Neural cell (in vitro differentiated cells): ENCODE measurements at regions not wholly inside any gene's neighbourhood (a gene's known extent, or its start where the extent isn't known, plus 50 kb on each side); places are given as distances from the start of the nearest gene placed in this dataset.

ENCODE experiments used
- H2AFZ ChIP-seq: fragments of 200-600, 300-800 bp; sonication (generic), shearing (Covaris generic); 2 replicates; pipeline ENCODE4 v1.6.0; 2014; ENCODE audit warnings: low read depth, mild to moderate bottlenecking, antibody characterized with exemption, low read length, moderate library complexity
- H3F3A ChIP-seq: fragments of 200-600 bp; shearing (Covaris generic); 2 replicates; pipeline ENCODE4 v1.6.1; 2016; ENCODE audit warnings: mild to moderate bottlenecking, moderate library complexity, mixed read lengths, antibody characterized with exemption, low read length; ENCODE audit not compliant: insufficient read depth, poor library complexity, severe bottlenecking
- H3K27ac ChIP-seq: fragments of 200-600, 300-800 bp; sonication (generic), shearing (Covaris generic); 2 replicates; pipeline ENCODE4 v1.5.1; 2014; ENCODE audit warnings: mild to moderate bottlenecking, low read length, moderate library complexity
- H3K27me3 ChIP-seq: fragments of 300-800, 200-600 bp; sonication (generic), shearing (Covaris generic); 2 replicates; pipeline ENCODE4 v1.6.0; 2014; ENCODE audit warnings: mild to moderate bottlenecking, low read depth, low read length, moderate library complexity; ENCODE audit not compliant: insufficient read depth
- H3K36me3 ChIP-seq: fragments of 300-800, 200-600 bp; sonication (generic), shearing (Covaris generic); 2 replicates; pipeline ENCODE4 v1.5.1; 2014; ENCODE audit warnings: mild to moderate bottlenecking, antibody characterized with exemption, low read length, moderate library complexity; ENCODE audit not compliant: insufficient read depth
- H3K4me2 ChIP-seq: fragments of 300-800, 200-600 bp; sonication (generic), shearing (Covaris generic); 2 replicates; pipeline ENCODE4 v1.6.0; 2014; ENCODE audit warnings: mild to moderate bottlenecking, low read length
- H3K4me3 ChIP-seq: fragments of 300-800, 200-600 bp; sonication (generic), shearing (Covaris generic); 2 replicates; pipeline ENCODE4 v1.5.1; 2014; ENCODE audit warnings: mild to moderate bottlenecking, low read length, moderate library complexity
- H3K79me2 ChIP-seq: fragments of 200-600 bp; shearing (Covaris generic); replicated peaks from 2 replicates; pipeline ENCODE4 v1.6.0; 2014; ENCODE audit warnings: mild to moderate bottlenecking, low read length, moderate library complexity; ENCODE audit not compliant: insufficient read depth
- H3K9ac ChIP-seq: fragments of 300-800, 200-600 bp; sonication (generic), shearing (Covaris generic); 2 replicates; pipeline ENCODE4 v1.6.1; 2016; ENCODE audit warnings: mild to moderate bottlenecking, low read length, mixed read lengths
- H3K9me2 ChIP-seq: fragments of 200-600 bp; shearing (Covaris generic); 2 replicates; pipeline ENCODE4 v1.6.1; 2016; ENCODE audit warnings: mild to moderate bottlenecking, low read length, mixed read lengths; ENCODE audit not compliant: insufficient read depth
- H3K9me3 ChIP-seq: fragments of 200-600, 300-800 bp; sonication (generic), shearing (Covaris generic); 2 replicates; pipeline ENCODE4 v1.6.1; 2016; ENCODE audit warnings: mild to moderate bottlenecking, mixed run types, low read length, moderate library complexity, mixed read lengths
- H4K20me1 ChIP-seq: fragments of 200-600 bp; shearing (Covaris generic); 2 replicates; pipeline ENCODE4 v1.6.1; 2016; ENCODE audit warnings: mild to moderate bottlenecking, mixed run types; ENCODE audit not compliant: insufficient read depth
- EP300 ChIP-seq: fragments of 450-650 bp; conservative IDR thresholded peaks from 2 replicates; pipeline ENCODE4 v1.6.1; 2014; ENCODE audit warnings: antibody characterized with exemption, mild to moderate bottlenecking, moderate library complexity; ENCODE audit not compliant: poor library complexity, severe bottlenecking
- EZH2 ChIP-seq: fragments of 200-600, 300-800 bp; shearing (Covaris generic), sonication (generic); IDR thresholded peaks from 2 replicates; pipeline ENCODE4 v1.6.1; 2014; ENCODE audit warnings: antibody characterized with exemption, low read length, borderline replicate concordance, mild to moderate bottlenecking; ENCODE audit not compliant: insufficient read depth, poor library complexity, severe bottlenecking
- MXI1 ChIP-seq: fragments of 450-650 bp; conservative IDR thresholded peaks from 2 replicates; pipeline ENCODE4 v1.6.1; 2014; ENCODE audit warnings: antibody characterized with exemption, mild to moderate bottlenecking; ENCODE audit not compliant: poor library complexity, severe bottlenecking
- POLR2AphosphoS5 ChIP-seq: IDR thresholded peaks from 2 replicates; pipeline ENCODE4 v1.6.1; 2012
- RAD21 ChIP-seq: fragments of 450-650 bp; conservative IDR thresholded peaks from 2 replicates; pipeline ENCODE4 v1.6.1; 2014; ENCODE audit warnings: antibody characterized with exemption, mild to moderate bottlenecking, moderate library complexity
- SMC3 ChIP-seq: fragments of 450-650 bp; conservative IDR thresholded peaks from 2 replicates; pipeline ENCODE4 v1.6.1; 2014; ENCODE audit warnings: antibody characterized with exemption, mild to moderate bottlenecking, moderate library complexity; ENCODE audit not compliant: poor library complexity
- TAF1 ChIP-seq: IDR thresholded peaks from 2 replicates; pipeline ENCODE4 v1.6.1; 2012; ENCODE audit warnings: low read depth
- TF ChIP-seq, protein P1 (sequence below): fragments of 450-650 bp; IDR thresholded peaks from 2 replicates; pipeline ENCODE4 v1.5.1; 2014; ENCODE audit warnings: antibody characterized with exemption, mild to moderate bottlenecking, moderate library complexity; ENCODE audit not compliant: poor library complexity, severe bottlenecking
- TF ChIP-seq, protein P2 (sequence below): IDR thresholded peaks from 2 replicates; pipeline ENCODE4 v1.6.1; 2012; ENCODE audit warnings: borderline replicate concordance

DNA sequence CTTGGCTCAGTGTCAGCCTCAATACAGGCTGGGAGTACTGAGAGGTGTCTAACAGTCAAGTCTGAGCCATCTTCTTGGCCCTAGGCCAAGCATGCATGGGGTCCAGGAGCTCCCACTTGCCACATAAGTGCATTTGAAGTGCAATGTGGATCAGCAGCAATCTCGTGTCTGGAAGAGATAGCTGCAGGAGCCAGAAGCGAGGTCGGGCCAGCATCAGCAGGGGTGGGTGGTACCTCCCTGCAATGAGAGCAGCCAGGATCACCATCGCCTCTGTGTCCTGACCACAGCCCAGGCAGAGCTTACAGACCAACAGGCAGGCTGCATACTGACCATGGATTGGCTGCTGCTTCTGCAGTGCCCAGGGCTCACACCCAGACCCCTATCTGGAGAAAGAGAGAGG is 83.0 kb upstream of the CXCL12 start:
- H3K79me2 ChIP-seq: no peaks in the 10 kb centered on the region
- TF ChIP-seq SMC3 (no peak), POLR2AphosphoS5 (no peak), MXI1 (no peak), RAD21 (no peak), TAF1 (no peak), EP300 (no peak)
- TF ChIP-seq, protein P1, sequence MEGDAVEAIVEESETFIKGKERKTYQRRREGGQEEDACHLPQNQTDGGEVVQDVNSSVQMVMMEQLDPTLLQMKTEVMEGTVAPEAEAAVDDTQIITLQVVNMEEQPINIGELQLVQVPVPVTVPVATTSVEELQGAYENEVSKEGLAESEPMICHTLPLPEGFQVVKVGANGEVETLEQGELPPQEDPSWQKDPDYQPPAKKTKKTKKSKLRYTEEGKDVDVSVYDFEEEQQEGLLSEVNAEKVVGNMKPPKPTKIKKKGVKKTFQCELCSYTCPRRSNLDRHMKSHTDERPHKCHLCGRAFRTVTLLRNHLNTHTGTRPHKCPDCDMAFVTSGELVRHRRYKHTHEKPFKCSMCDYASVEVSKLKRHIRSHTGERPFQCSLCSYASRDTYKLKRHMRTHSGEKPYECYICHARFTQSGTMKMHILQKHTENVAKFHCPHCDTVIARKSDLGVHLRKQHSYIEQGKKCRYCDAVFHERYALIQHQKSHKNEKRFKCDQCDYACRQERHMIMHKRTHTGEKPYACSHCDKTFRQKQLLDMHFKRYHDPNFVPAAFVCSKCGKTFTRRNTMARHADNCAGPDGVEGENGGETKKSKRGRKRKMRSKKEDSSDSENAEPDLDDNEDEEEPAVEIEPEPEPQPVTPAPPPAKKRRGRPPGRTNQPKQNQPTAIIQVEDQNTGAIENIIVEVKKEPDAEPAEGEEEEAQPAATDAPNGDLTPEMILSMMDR: no peak
- TF ChIP-seq, protein P2, sequence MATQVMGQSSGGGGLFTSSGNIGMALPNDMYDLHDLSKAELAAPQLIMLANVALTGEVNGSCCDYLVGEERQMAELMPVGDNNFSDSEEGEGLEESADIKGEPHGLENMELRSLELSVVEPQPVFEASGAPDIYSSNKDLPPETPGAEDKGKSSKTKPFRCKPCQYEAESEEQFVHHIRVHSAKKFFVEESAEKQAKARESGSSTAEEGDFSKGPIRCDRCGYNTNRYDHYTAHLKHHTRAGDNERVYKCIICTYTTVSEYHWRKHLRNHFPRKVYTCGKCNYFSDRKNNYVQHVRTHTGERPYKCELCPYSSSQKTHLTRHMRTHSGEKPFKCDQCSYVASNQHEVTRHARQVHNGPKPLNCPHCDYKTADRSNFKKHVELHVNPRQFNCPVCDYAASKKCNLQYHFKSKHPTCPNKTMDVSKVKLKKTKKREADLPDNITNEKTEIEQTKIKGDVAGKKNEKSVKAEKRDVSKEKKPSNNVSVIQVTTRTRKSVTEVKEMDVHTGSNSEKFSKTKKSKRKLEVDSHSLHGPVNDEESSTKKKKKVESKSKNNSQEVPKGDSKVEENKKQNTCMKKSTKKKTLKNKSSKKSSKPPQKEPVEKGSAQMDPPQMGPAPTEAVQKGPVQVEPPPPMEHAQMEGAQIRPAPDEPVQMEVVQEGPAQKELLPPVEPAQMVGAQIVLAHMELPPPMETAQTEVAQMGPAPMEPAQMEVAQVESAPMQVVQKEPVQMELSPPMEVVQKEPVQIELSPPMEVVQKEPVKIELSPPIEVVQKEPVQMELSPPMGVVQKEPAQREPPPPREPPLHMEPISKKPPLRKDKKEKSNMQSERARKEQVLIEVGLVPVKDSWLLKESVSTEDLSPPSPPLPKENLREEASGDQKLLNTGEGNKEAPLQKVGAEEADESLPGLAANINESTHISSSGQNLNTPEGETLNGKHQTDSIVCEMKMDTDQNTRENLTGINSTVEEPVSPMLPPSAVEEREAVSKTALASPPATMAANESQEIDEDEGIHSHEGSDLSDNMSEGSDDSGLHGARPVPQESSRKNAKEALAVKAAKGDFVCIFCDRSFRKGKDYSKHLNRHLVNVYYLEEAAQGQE: no peak
- H3K9ac ChIP-seq: no peak overlapping the region
- no peaks in the 10 kb centered on the region for H3K27me3 ChIP-seq
- no peak overlapping the region for H3K4me3 ChIP-seq
- no peaks in the 10 kb centered on the region for H3K9me3 ChIP-seq
- no peaks in the 10 kb centered on the region for H3K36me3 ChIP-seq
- no peaks in the 10 kb centered on the region for H3F3A ChIP-seq
- no peaks in the 10 kb centered on the region for H4K20me1 ChIP-seq
- H3K27ac ChIP-seq: no peak overlapping the region
- H2AFZ ChIP-seq: no peak overlapping the region
- H3K9me2 ChIP-seq: no peaks in the 10 kb centered on the region
- H3K4me2 ChIP-seq: no peak overlapping the region

DNA sequence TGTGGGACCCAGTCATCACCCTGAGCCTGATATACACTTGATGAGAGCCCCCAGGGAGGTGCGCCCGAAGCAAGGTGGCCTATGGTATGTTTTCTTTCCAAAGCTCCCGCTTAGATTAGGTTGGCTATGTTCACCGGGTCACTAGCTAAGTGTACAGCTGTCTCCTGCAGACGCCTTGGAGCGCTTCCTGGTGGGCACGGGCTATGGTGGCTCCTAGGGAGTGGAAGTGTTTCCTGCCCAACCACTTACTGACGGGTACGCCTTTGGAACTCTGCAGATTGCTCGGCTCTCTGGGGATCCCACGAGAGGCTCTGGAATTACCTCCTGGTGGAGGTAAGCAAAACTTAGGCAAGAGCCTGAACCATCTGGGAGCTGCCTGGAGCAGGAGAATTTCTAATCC is 83.6 kb upstream of the CXCL12 start:
- H3K9ac ChIP-seq: no peak overlapping the region

More for the DNA sequence above, 83.6 kb upstream of the CXCL12 start:
- Histone ChIP-seq H2AFZ (no peak overlapping the region), H3K9me2 (no peaks in the 10 kb centered on the region), H3K79me2 (no peaks in the 10 kb centered on the region), H3K9me3 (no peaks in the 10 kb centered on the region), H3K36me3 (no peaks in the 10 kb centered on the region), H4K20me1 (no peaks in the 10 kb centered on the region), H3K4me3 (no peak overlapping the region), H3K27ac (no peak overlapping the region), H3F3A (no peaks in the 10 kb centered on the region), H3K27me3 (no peaks in the 10 kb centered on the region), H3K4me2 (no peak overlapping the region)
- TF ChIP-seq POLR2AphosphoS5 (no peak), EP300 (no peak), RAD21 (no peak), EZH2 (no peak), SMC3 (no peak), MXI1 (no peak), TAF1 (no peak)
- TF ChIP-seq, protein P1: no peak
- TF ChIP-seq, protein P2: no peak
